Psoas muscle (tissue), 7 donors: ENCODE measurements at regions not wholly inside any gene's neighbourhood (a gene's known extent, or its start where the extent isn't known, plus 50 kb on each side); places are given as distances from the start of the nearest gene placed in this dataset.

Source experiments
- ATAC-seq, 4 donors: fragments of 200-7000 bp; cut with Tn5 transposase; one replicate each; pipeline ENCODE4 v1.9.1; 2020; ENCODE audit warnings: moderate library complexity in 3 of 4, mild to moderate bottlenecking in 2 of 4
- DNase-seq, 2 donors: peaks; one replicate each; pipeline ENCODE4 v3.0.0-alpha.2; 2020
- H3K27ac ChIP-seq: fragments of 200-600 bp; one replicate; pipeline ENCODE4 v1.8.0; 2022
- H3K27me3 ChIP-seq, 3 donors: fragments of 200-600 bp in 1 of 3; one replicate each; pipeline versions ENCODE4 v1.6.1 to v1.8.0; 2013 to 2022; ENCODE audit warnings: low read length in 2 of 3, mild to moderate bottlenecking in 2 of 3, moderate library complexity in 1 of 3; ENCODE audit not compliant: insufficient read depth in 3 of 3
- H3K36me3 ChIP-seq, 2 donors: fragments of 200-600 bp in 1 of 2; one replicate each; pipeline versions ENCODE4 v1.6.1 to v1.8.0; 2013 to 2022; ENCODE audit warnings: low read depth in 1 of 2, mild to moderate bottlenecking in 1 of 2, moderate library complexity in 1 of 2; ENCODE audit not compliant: insufficient read depth in 1 of 2
- H3K4me1 ChIP-seq: fragments of 200-600 bp; one replicate; pipeline ENCODE4 v1.8.0; 2022
- H3K4me3 ChIP-seq: fragments of 200-600 bp; one replicate; pipeline ENCODE4 v1.8.0; 2022; ENCODE audit warnings: mild to moderate bottlenecking
- H3K9me3 ChIP-seq: fragments of 200-600 bp; one replicate; pipeline ENCODE4 v1.8.0; 2022
- CTCF ChIP-seq: fragments of 200-600 bp; IDR thresholded peaks from one replicate; pipeline ENCODE4 v1.8.0; 2022; ENCODE audit warnings: antibody characterized with exemption
- WGBS, 3 donors: extraction: QIAGEN DNeasy Blood & Tissue Kit; methylation state at CpG; one replicate each; pipeline versions ENCODE4 v1.1.6 to v1.1.7; 2013; 5-methylcytosine and 5-hydroxymethylcytosine counted together
- intact Hi-C, 2 donors: fragments of 100-400 bp; cut with DNase I; formaldehyde crosslinking; loops; one replicate each; pipeline versions ENCODE4 v1.11.0 to v1.14.2; 2022
- donor health status: healthy with polysubstance abuse.
- donor health status: DM: no; HTN: no; CAD: no; lungs with moderate emphysema.
- donor health status: Bipolar disorder and iron deficiency.
- donor health status: healthy.
- donor health status: DM: yes; HTN: yes; CAD: no.
- donor health status: DM: no; HTN: no; CAD: no.
- donor health status: DM: yes; HTN: yes; CAD: no.

GRCh38 chr12:111249018-111249370, 119.9 kb downstream of the PHETA1 start:
- Histone ChIP-seq H3K27me3 (peaks cover 0 to 18% (median 13%) of the 10 kb centered on the region in 3 donors), H3K4me3 (no peak overlapping the region), H3K9me3 (no peaks in the 10 kb centered on the region), H3K27ac (no peak overlapping the region), H3K4me1 (no peaks in the 10 kb centered on the region), H3K36me3 (no peaks in the 10 kb centered on the region)
- 38 to 46% (median 44%) methylated on average over 10 of the region's 10 CpGs for WGBS, 3 donors
- intact Hi-C loops, result no loop called here
- ATAC-seq (no peak), DNase-seq (no peak)
- no peak for TF ChIP-seq CTCF

GRCh38 chr12:111248236-111249017, 120.5 kb downstream of the PHETA1 start:
- WGBS, 3 donors, result 34 to 40% (median 35%) methylated on average over 13 of the region's 13 CpGs
- DNase-seq (no peak), ATAC-seq (no peak)
- no peak for TF ChIP-seq CTCF
- peaks cover 0 to 17% (median 13%) of the 10 kb centered on the region in 3 donors for H3K27me3 ChIP-seq
- intact Hi-C loops, result no loop called here
- H3K9me3 ChIP-seq, result no peaks in the 10 kb centered on the region
- no peak overlapping the region for H3K4me3 ChIP-seq
- no peaks in the 10 kb centered on the region for H3K4me1 ChIP-seq
- no peaks in the 10 kb centered on the region for H3K36me3 ChIP-seq
- H3K27ac ChIP-seq, result no peak overlapping the region

GRCh38 chr12:111247083-111247783, 121.7 kb downstream of the PHETA1 start:
- Histone ChIP-seq H3K27me3 (peaks cover 0 to 14% (median 13%) of the 10 kb centered on the region in 3 donors), H3K27ac (no peak overlapping the region), H3K9me3 (no peaks in the 10 kb centered on the region), H3K4me1 (no peaks in the 10 kb centered on the region), H3K4me3 (no peak overlapping the region), H3K36me3 (no peaks in the 10 kb centered on the region)
- intact Hi-C loops, result no loop called here
- DNase-seq (no peak), ATAC-seq (no peak)
- TF ChIP-seq CTCF, result no peak
- 77 to 80% (median 78%) methylated on average over 17 of the region's 17 CpGs for WGBS, 3 donors

- no peak for TF ChIP-seq CTCF
- no peaks in the 10 kb centered on the region for H3K9me3 ChIP-seq
- no peaks in the 10 kb centered on the region for H3K4me1 ChIP-seq
- intact Hi-C loops, result no loop called here
- ATAC-seq (no peak), DNase-seq (no peak)
- no peaks in the 10 kb centered on the region for H3K36me3 ChIP-seq
- no peak overlapping the region for H3K27ac ChIP-seq
- no peak overlapping the region for H3K4me3 ChIP-seq
- H3K27me3 ChIP-seq, result peaks cover 0 to 14% (median 12%) of the 10 kb centered on the region in 3 donors
- WGBS, 3 donors, result 75 to 88% (median 79%) methylated on average over 7 of the region's 7 CpGs
Observed at GRCh38 chr12:111246477-111247011, 122.4 kb downstream of the PHETA1 start.
